NCI-H1694 (cell line): ENCODE measurements at regions not wholly inside any gene's neighbourhood (a gene's known extent, or its start where the extent isn't known, plus 50 kb on each side); places are given as distances from the start of the nearest gene placed in this dataset.
"Not testable (repeated sequence)": the region's sequence is repeated elsewhere in the genome, so short reads cannot be mapped to it uniquely, and the experiment has no call there.

Source experiments
- DNase-seq: peaks from one replicate; lab custom pipeline; 2025; lab: John Stamatoyannopoulos, UW

DNA sequence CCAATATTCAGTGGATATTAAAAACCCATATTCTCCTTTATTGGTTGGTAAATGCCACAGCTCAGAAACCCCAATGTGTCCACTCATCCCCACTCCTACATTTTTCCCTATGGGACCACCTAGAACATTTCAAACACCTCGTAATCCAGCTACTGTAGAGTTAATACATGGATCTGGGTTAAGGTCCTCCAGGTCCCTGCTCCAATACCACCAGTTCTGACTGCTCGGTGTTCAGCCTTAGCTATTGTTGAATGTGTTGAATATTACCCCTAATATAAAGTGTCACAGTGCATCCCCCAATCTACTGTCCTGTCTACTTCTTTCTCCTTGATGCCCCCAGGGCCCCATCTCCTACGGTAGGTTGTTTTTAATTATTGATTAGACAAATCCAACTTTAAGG is 231.5 kb downstream of the PCSK1 start:
- DNase-seq: no peak

DNA sequence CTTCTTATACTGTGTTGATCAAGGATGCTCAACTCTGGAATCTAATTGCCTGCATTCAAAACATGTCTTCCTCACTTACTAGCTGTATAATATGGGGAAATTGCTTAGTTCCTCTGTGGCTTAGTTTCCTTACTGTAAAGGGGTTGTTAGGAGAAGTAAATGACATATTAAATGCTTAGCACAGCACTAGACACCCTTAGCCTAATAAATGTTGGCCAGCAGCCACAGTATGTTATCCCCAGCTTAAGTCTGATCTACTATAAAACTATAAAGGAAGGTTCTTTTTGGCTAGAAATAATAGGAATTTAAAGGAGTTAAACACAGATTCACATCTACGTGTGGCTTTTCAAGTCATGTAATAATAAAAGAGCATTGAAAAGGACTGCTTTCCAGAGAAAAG is 232.4 kb downstream of the PCSK1 start:
- no peak for DNase-seq

DNA sequence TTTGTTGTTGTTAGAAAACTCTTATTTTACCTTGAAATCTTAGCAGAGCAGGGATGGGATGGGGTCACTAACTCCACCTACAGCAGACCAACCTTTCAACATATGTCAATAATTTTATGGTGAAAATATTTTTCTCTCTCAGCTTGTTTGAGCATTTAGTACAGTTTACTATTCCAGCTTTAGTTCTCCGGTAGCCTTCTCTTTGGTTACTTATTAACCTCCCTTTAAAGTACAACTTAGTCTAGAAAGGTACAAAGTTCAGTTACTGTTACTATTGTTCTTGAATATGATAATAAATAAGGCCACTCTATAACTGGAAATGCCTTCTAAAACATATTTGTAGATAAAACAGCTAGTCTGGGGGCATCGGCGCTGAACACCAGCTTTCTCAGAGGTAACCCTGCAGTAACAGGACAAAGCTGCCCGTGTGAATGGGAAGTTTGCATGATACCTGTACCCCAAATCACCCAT is 233.3 kb downstream of the PCSK1 start:
- DNase-seq: no peak

DNA sequence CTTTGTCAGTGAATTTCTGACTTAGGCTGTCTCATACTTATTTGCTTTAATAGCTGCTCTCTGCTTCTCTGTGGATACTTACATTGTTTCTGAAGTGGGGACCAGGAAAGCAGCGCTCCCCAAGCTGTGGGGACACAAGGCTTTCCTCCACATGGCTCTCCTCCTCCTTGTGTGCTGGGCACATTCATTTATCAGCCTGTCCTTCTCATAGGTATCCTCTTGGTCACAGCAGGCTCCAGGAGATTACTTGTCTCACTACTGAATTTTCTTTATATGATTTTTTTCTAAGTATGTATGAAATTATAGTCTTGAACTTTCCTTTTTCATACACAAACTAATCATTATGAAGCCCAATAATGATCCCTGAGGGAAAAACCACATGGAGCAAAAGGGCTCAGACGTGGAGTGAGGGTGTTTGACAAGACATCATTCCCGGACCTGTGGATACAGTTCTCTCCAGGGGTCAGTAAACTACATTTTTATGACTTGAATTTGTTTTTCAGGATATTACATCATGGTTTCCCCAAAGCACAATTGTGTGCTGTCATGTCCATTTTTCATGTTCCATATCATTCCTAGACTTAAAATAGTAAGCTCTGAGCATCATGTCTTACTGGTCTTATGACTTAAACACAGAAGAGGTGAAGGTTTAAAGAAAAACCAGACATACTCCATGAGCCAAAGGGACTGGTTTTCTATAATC is 234.5 kb downstream of the PCSK1 start:
- DNase-seq: no peak

DNA sequence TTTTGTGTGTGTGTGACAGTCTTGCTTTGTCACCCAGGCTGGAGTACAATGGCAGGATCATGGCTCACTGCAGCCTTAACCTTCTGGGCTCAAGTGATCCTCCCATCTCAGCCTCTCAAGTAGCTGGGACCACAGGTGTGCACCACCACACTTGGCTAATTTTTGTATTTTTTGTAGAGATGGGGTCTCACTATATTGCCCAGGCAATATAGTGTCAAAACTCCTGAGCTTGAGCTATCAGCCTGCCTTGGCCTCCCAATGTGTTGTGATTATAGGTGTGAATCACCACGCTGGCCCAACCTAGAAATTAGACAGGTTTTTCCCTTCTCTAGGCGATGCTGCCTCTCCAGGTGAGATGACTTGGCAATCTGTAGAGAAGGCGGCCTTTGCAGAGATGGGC is 235.3 kb downstream of the PCSK1 start:
- not testable (repeated sequence) for DNase-seq

DNA sequence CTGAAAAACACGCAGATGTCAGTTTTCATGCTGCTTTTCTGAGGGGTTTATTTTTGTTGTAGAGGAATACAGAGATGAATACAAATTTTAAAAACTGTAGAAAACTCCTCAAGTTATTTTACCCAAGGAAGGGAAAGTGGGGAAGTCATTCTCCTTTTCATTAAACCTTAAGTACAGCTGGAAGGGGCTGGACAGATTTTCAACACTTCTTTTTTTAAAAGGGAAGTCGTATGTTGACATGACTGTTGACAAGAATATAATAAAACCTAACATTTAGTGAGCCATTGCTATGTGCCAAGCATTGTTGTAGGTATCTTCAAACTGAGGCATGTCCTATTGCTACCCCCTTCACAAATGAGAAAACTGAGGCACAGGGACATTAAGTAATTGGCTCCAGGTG is 235.7 kb upstream of the ELL2 start:
- DNase-seq: no peak

DNA sequence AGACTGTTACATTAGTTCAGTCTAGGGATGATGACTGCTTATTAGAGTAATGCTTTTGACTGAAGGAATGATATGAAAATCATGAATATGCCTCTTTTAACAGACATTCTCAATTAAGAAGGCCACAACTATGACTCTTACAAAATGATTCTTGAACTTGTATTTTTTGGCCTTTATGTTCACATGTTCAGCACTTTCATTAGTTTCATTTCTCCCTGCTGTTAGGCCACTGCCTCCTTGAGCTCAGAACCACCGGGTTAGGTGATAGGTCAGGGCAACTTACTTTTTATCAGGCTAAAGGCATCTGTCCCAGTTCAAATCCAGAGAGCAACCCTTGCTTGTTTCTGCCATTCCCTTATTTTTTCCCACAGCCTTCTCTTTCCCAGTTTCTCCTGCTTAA is 235.2 kb upstream of the ELL2 start:
- DNase-seq: no peak

DNA sequence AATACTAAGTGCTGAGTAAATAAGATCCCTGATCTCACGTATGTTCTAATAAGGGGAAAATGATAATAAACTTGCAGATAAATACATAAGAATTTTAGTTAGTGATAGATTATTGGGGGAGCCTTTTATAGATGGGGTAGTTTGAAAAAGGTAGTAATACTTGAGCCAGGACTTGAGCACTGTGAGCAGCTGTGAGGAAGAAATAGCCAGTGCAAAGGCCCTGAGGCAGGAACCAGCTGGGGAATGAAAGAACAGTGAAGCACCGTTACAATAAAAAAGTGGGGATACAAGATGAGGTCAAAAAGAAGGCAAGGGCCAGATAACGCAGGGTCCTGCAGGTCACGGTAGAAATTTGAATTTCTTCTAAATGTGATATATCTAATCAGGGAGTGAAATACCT is 234.8 kb upstream of the ELL2 start:
- DNase-seq: no peak

DNA sequence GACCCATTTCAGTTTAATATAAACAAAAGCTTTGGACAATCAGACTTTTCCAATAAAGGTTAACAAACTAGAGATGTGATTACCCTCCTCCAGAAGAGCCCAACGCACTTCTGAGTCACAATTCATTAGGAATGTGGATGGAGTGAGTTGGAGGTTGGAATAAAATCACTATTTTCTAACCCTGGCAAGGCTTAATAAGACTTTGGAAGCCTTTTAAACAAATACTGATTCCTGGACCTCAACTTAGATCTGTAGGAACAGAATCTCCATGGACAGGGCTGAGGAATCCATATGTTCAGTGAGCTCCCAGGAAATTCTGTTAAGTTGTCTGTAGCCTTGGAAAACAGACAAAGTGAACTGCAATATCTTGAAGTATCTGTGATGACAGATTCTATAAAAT is 233.5 kb upstream of the ELL2 start:
- no peak for DNase-seq

DNA sequence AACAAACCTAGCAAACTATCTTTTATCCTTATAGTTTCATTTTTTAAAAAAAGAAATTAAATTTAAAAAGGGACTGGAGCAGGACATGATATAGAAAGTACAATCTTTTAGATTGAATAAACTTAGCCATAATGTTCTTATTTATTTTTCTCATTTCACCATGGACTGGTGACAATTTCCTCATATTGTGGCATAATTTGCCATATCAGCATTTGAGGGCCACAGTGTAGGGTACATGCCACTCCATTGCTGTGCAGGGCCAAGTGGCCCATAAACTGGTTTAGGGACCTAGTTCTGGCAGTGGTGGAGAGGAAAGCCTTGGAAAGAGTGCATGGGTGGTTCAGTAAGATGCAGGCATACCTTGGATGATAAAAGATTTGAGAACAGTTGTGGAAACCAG is 232.9 kb upstream of the ELL2 start:
- no peak for DNase-seq

DNA sequence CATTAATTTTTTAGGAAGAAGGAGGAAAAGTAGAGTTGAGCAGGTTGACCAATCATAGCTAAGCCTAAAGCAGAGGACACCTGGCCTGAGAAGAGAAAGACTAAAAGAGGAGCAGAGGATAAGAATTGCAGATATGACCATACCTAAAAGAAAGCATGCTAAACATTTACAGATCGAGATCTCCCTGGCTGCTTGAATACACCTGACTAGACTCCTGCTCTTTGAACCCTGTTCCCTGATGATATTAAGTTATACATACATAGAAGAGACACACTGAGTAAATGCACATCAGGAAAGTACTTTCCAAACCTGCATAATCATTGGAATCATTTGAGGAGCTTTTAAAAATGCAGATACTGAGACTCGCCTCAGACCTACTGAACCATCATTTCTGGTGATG is 232.3 kb upstream of the ELL2 start:
- no peak for DNase-seq

DNA sequence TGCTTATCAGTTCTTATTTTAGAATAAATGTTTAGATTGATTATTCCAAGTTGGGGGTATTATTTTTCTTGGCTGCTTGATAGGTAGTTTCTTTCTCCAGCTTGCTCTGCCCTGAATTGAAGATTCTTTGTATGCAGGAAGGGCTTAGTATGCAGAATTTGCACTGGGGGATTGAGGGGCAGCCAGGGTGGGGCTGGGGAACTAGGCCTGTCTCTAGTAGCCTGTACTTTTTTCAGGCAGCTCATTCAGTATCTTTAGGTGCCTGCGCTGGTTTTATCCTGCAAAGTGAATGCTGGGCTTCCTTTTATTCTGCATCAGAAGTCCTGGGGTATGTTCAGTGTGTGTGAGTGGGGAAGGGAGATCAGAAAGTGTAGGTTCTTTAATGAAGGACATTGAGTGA is 228.3 kb upstream of the ELL2 start:
- no peak for DNase-seq

DNA sequence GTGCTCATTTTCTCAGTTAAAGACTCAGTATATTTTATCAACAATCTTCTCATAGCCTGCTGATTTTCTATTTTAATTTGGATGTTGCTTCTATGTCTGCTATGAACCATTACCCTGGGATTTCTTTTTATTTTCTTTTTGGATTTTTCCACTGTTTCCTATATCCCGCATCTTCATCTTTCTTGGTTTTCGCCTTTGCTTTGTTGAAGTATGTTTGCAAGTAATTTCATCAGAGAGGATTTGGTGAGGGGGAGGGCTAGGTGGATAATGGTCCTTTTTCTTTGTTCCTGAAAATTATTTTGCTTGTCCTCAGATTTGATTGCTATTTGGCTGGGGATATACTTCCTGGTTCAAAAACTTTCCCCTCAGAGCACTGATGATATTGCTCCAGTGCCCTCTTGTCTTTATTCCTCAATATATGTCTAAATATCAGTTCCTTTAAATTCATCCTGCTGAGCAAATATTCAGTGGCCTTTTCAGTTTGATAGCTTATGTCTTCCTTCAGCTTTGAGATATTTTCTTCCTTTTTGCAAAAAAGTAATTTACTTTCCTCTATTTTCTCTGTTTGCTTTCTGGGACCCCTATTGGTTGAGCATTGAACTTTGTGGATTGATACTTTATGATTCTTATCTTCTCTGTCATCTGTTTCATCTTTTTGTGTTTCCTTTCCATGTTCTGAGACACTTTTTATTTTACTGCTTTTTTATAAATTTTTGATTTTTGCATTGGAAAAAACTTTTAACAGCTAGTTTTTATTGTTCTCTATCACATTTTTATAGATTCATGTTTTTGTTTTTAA is 227.6 kb upstream of the ELL2 start:
- no peak for DNase-seq

DNA sequence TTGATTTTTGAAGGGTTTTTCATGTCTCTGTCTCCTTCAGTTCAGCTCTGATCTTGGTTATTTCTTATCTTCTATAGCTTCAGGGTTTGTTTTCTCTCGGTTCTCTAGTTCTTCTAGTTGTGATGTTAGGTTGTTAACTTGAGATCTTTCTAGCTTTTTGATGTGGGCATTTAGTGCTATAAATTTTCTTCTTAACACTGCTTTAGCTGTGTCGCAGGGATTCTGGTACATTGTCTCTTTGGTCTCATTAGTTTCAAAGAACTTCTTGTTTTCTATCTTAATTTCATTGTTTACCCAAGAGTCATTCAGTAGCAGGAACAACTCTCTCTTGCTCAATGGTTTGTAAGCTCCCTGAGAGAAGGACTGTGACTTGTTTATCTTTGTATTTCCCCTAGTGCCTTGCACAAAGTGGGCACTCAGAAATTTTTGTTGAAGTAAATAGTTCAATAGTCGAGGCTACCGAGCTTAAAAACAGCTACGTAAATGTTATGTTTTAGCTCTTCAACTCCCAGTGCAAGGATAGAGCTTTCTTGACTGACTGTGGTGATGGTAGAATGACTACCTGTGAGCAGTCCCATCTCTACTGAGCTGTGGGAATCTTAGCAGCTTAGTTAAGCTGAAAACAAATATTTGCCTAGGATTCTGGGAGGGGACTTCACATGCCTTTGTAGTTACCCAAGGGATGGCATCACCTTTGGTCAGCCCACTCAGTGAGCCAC is 225.8 kb upstream of the ELL2 start:
- no peak for DNase-seq

DNA sequence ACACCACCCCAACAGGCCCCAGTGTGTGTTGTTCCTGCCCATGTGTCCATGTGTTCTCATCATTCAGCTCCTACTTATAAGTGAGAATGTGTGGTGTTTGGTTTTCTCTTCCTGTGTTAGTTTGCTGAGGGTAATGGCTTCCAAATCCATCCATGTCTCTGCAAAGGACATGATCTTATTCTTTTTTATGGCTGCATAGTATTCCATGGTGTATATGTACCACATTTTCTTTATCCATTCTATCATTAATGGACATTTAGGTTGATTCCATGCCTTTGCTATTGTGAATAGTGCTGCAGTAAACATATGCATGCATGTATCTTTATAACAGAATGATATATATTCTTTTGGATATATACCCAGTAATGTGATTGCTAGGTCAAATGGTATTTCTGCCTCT is 222.9 kb upstream of the ELL2 start:
- DNase-seq: not testable (repeated sequence)

DNA sequence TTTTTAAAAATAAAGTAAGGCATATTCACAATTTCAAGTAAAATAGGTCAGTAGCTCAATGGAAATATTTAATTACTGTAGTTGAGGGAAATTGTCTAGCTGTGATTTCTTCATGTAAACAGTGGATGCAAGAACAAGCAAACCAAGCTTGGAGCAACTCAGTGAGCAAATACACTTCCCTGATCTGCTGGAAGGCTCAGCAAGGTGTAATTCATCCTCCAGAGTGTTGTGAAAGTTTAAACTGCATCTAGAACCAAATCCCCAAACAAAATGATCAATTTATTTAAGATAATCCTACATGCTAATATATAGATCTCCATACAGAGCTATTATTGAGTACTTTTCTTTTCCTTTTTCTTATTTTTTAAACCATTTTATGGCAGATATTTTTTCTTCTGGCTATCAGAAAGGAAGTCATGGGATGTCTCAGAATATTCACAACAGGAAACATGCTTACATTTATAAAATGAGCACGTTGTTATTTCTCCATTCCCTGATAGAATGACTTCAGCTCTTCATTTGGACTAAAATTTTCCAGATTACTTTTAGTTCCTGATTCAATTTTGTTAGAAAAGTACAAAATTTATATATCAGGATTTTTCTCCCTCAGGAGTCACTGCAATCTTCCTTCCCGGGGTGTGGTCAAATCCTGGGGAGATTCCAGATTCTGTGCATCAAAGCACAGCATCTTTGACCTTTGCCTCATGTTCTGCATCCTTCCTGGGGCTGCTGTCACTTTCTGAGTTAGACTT is 219.2 kb upstream of the ELL2 start:
- no peak for DNase-seq

DNA sequence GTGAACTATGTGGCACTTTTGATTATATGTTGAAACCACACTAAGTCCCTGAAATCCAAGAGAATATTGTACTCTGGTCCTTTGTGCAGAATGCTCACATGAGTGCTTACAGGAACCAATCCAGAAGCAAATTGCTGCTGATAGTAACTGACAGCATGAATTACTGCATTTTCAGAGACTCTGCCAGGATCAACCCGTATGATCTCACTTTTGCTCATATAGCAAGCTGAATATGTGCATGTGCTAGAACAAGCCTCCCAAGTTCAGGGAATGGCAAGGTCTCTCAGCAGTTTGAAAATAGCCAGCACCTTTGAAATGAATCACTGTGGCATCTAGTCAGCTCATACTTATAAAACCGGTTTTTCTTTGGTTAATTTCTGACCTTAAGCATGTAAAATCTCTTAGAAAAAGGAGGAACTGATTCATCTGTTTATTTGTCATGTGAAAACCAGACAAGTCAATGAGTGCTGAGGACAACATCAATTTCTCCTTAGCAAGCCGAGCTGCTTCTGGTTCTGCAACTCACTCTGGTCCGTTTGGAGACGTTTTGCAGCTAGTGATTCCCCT is 215.7 kb upstream of the ELL2 start:
- no peak for DNase-seq

DNA sequence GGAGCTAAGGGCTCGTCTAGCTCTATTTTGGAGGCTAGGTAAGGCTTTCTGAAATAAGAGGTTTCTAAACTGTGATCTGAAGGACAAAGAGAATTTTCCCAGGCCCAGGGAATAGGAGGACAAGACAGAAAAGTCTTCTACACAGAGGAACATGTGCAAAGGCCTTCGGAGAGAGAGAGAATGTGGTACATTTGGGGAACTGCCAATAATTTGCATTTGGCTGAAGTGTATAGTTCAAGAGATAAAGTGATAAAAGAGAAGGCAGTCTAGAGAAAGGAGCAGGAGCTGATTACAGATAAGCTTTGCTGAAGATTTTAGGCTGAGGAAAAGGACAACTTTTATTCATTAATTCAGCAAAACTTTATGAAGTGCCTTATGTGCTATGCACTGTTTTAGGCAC is 214.4 kb upstream of the ELL2 start:
- DNase-seq: no peak

DNA sequence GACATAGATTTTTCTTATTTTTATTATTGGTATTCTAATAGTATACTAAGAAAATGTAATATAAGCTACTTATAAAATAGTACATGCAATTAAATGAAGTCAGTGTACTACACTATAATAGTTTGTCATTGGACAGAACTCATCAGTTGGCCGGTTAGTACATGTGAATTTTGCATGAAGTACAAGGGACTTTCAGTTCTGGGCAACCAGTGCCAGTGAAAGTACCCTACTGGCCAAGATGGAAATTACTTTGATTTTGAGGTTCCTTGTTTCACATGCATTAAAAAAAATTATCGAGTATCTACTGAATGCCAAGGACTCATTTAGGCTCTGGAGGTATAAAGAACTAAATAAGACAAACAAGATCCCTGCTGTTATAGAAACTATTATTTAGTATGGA is 213.4 kb upstream of the ELL2 start:
- DNase-seq: no peak

DNA sequence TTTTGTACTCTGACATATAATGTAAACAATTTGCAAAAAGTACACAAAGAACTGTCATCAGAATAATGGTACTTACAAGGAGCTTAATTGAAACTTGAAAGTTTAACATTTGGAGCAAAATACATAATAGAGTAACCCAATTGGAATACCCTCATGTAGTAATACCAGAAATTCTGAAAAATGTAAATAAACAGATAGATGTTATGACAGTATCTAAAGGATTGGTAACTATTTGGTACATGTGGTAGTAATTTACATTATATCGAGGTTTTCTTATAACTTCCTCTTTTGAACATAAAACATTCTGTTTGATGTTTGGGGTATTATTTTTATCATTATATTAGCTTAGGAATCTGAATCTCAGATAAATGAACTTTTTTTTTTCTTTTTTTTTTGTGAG is 211.7 kb upstream of the ELL2 start:
- DNase-seq: no peak

DNA sequence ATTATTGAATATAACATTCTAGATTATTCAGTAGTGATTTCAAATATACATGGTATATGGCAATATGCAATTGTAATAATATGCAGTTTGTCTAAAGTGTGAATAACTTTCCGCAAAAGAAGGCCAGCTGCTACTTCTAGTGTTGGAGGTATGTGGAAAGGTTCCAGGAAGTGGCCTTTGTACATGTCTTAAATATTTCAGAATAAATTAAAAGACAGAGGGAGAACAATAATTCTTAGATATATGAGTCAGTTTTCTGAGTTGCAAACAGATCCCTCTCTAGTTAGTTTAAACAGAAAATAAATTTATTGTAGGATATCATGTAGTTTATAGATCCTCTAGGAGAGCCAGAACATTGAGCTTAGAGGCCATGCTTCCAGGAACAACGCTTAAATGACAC is 210.8 kb upstream of the ELL2 start:
- no peak for DNase-seq

DNA sequence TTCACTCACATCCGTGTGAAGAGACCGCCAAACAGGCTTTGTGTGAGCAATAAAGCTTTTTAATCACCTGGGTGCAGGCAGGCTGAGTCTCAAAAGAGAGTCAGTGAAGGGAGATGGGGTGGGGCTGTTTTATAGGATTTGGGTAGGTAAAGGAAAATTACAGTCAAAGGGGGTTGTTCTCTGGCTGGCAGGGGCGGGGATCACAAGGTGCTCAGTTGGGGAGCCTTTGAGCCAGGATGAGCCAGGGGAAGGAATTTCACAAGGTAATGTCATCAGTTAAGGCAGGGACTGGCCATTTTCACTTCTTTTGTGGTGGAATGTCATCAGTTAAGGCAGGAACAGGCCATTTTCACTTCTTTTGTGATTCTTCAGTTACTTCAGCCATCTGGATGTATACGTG is 210.3 kb upstream of the ELL2 start:
- DNase-seq: not testable (repeated sequence)
